GM18511 (cell line): ENCODE measurements at regions not wholly inside any gene's neighbourhood (a gene's known extent, or its start where the extent isn't known, plus 50 kb on each side); places are given as distances from the start of the nearest gene placed in this dataset.

Experiments used
- ATAC-seq: cut with Tn5 transposase; IDR thresholded peaks from one replicate; pipeline ENCODE4 v1.9.1; 2021; ENCODE audit warnings: mild to moderate bottlenecking, moderate library complexity; ENCODE audit not compliant: unreplicated experiment

DNA sequence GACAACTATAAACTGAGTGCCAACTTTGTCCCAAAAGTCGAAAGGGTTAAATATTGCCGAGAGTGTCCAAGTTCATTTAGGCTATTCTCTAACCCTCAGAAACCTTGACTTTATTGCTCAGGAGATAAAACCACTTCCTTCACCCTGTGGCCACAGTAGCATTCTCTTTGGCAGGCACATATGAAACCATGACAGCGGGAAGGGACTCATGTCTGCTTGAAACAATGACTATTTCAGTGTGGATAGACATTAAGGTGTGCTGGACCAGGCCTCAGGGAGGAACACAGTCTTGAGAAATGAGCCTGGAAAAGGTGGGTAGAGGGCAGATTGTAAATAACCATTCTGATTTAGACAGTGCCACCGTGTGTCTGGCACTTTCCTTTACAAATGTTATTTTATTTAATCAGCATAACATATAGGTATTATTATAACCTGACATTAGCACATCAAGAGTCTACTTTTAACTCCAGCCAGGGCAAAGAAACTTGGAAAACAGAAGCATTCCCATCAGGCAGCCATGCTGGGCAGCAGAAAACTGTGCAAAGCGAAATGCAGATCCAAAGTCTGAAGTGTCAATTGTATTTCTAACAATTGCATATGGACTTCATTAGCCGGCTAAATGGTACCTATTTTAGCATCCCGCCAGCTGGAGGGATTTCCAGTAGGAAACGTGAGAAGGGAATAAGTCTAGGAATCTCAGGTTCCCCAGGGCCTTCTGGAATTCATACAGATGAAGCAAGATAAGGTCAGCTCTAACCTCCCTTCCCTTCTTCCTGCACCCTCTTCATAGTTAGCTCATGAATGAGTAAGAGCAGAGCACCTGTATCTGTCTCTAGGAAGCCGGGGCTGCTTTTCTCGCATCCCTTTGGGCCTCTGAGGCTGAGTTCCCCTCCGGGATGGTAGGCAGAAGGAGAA is 212.8 kb upstream of the ELAC2 start:
- ATAC-seq: no peak

DNA sequence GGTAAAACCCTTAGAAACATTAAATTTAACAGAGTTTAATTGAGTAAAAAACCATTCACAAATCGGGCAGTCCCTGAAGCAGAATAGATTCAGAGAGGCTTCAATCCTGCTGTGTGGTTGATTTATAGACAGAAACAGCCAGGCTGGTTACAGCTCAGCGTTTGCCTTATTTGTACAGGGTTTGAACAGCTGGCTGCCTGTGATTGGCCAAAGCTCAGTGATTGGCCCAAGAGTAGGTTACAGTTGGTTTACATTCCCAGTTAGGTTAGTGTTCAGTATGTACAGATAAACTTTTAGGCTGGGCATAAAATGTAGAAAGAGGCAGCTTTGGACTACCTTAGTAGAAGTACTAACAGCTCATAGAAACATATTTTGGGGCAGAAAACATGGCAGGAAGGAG is 210.4 kb upstream of the ELAC2 start:
- no peak for ATAC-seq

- no peak for ATAC-seq
Measured at GRCh38 chr17:13222975-13223374, 205.1 kb upstream of the ELAC2 start.

GRCh38 chr17:13212860-13213259 is 195.0 kb upstream of the ELAC2 start:
- no peak for ATAC-seq

DNA sequence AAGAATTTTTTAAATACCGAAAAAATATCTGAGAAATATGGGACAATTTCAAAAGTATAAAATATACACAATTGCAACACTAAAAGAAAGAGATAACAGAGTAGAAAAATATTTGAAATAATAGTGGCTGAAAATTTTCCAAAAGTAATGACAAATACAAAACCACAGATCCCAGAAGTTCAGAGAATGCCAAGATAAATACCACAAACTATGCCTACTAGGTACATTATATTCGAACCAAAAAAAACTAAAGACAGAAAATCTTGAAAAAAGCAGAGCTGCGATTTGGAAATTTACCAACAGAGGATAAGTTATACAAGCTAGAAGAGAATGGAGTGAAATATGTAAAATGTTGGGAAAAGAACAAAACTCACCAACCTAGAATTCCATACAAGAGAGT is 191.3 kb upstream of the ELAC2 start:
- no peak for ATAC-seq

DNA sequence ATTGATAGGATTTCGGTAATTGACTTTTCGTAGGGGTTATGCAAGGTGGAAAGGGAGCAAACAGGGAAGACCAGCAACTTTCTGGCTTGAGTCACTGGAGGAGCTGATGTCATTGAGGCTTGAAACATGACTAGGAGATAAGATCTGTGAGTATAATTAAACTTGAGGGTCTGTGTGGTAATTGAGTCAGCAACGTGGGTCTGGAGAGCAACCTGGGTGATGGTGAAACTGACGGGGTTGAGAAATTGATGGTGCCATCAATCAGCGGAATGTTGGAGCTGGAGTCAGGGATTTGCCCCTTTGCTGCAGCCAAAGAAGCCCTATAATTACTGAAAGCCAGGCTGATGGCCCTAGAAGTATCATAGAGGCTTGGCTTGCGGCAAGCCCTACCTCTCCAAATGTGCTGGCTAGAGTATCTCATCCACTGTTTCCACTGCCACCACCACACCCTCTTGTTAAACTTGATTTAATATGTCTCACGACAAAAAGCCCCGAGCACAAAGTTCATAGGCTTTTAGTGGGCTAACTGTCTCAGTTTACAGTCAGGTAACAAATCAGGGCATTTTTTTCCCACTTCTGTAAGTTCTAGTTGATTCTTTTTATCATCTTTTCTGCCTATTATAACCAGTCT is 186.9 kb upstream of the ELAC2 start:
- ATAC-seq: no peak

DNA sequence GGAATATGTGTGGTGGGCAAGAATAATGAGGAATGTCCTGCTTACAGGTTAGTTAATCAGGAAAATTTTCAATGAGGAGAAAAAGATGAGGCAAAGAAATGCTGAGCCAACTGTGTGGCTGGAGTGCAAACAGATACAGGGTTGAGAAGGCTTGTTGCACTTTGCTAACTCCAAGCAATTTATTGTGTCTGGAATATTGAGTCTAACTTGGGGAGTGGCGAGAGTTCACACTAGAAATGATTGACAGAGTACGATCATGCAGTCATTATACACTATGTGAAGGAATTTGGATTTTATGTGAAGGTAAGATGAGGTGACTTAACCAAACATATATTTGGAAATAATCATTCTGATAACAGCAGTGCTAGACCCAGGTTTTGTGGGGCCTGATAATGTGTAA is 185.0 kb upstream of the ELAC2 start:
- no peak for ATAC-seq

GRCh38 chr17:13200671-13201070 is 182.8 kb upstream of the ELAC2 start:
- ATAC-seq: no peak

DNA sequence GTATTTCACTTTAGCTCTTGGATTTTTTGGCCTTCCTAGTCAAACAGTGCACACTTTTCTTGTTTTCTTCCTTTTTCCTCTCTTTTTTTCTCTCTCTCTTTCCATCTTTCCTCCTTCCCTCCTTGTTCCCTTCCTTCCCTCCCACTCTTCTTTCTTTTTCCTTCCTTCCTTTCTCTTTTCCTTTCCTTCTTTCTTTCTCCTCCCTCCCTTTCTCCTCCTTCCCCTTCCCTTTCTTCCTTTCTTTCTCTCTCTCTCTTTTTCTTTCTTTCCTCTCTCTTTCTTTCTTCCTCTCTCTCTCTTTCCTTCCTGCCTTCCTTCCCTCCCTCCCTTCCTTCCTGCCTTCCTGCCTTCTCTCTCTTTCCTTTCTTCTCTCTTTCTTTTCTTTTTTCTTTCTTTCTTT is 181.6 kb upstream of the ELAC2 start:
- ATAC-seq: no peak

- ATAC-seq: no peak
Measured at GRCh38 chr17:13197586-13197985, 179.8 kb upstream of the ELAC2 start.

- no peak for ATAC-seq
Measured at GRCh38 chr17:13194887-13195286, 177.1 kb upstream of the ELAC2 start.

DNA sequence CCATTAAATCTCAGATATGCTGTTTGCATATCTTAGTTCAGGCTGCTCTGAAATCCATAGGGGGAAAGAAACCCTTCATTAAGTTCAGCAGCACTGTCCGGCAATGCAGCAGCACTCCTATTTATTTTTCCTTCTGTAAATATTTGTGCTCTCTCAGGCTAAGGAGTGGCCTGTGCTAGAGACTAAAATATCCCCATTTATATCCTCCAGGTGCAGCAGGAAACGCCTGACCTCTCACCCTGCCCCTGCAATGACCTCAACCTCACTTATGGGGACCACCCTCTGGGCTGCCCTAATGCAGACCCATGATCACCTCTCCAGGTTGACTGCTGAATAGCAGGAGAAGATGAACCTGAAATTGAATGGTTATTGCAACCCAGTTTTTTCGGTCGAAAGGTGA is 165.0 kb upstream of the ELAC2 start:
- no peak for ATAC-seq

- no peak for ATAC-seq
Measured at GRCh38 chr17:13182450-13182849, 164.6 kb upstream of the ELAC2 start.

- ATAC-seq: no peak
Measured at GRCh38 chr17:13181683-13182082, 163.9 kb upstream of the ELAC2 start.

- no peak for ATAC-seq
Measured at GRCh38 chr17:13176436-13176835, 158.6 kb upstream of the ELAC2 start.

DNA sequence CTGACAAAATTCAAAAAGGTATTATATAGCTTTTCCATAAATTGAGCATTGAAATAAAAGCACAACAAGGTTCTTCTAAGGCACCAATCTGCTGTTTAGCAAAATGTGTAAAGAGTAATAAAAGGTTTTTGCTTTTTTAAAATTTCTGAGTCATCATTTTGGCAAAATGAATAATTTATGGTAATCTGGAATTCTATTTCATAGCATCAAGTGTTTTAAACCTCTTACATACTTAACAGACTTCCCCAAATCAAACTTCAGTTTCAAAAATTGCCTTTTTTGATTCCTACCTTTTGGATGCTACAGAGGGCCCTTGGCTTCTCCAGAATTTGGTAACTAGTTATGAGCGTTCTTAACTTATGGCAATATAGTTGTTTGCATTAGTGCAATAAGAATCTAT is 154.0 kb upstream of the ELAC2 start:
- no peak for ATAC-seq

DNA sequence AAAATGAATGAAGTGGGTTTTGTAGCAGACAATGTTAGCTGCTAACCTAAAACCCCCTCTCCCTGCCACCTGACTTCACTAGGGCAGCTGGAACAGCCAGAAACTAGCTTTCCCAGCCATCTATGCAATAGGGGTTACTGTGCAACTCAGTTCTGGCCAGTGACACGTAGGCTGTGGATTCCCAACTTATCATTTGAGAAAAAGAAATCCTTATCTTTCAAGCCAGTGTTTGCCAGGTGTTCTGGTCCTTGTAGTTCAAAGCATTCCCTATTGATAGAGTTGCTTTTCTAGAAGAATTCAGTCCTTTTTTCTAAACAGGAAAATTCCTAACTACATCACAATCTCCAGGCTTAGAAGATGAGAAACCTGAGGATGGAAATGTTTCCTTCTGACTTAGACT is 144.5 kb upstream of the ELAC2 start:
- no peak for ATAC-seq

DNA sequence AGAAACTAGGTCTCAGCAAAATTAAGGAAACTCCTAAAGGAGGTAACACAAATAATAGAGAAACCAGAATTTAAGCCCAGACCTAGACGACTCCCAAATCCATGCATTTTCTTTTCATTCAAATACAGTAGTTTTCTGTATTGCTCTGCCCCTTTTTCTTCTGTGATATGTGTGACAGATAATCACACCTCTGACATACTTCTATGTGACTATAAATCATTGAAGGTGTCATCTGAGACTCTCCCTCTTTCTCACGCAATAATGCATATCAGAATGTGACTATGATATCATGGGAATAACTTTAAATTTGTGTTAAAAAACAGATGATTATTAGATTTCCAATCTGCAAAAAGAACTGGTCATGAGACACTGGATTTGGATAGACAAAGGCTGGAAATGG is 143.0 kb upstream of the ELAC2 start:
- no peak for ATAC-seq

GRCh38 chr17:13160296-13160695 is 142.5 kb upstream of the ELAC2 start:
- no peak for ATAC-seq

DNA sequence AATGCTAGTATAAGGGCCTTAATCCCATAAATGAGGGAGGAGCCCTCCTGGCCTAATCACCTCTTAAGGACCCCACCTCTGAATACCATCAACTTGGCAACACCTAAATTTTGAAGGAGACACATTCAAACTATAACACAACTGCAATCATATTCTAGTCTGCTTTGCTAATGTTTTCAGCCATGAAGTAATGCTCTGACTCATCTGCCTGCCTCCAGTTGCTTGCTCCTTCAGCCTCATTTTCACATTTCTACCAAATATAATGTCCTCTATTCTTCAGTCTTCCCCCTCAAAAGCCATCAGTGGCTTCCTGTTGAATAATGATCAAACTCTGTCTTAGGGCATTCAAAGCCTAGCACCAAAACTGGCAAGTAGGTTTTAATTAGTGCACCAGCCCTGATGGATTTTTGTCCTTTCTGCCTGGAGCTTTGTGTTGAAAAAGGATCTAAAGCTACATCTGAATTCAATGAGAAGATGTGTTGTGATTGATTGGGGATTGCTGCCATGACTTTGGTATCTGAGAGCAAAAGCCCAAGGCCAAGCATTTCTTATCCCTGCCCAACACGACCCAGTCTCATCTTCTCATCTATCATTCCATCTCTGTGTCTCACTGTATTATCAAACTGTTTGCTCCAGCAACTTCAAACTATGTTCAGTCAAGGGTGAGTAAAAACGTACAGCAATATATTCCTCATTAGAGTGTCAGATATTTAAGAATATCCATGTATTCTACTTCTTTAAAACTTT is 140.8 kb upstream of the ELAC2 start:
- ATAC-seq: no peak

- ATAC-seq: no peak
Measured at GRCh38 chr17:13157656-13158055, 139.8 kb upstream of the ELAC2 start.

GRCh38 chr17:13154930-13155329 is 137.1 kb upstream of the ELAC2 start:
- ATAC-seq: no peak
